ENCODE measurements at regions not wholly inside any gene's neighbourhood (a gene's known extent, or its start where the extent isn't known, plus 50 kb on each side); places are given as distances from the start of the nearest gene placed in this dataset.

DNA sequence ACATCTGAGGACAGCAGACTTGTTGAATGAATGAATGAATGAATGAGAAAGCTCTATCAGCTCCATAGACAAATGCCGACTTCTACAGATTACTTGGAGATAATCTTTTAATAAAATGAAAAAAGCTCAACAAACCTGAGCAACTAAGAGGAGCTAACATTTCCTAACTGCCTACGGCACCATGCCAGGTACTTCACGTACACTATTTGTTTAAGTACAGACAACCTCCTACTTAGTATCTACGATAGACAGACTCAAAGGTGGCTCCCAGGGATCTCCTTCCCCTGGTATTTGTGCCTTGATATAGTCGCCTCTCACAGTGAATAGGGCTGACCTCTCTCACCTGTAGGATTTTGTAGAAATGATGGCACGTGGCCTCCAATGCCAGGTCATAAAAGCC, 412.2 kb upstream of the FAT1 start:
- H3K36me3 ChIP-seq (ENCODE audit: low read depth): no peaks in the 10 kb centered on the region
- no peak overlapping the region for H3K4me3 ChIP-seq (ENCODE audit: severe bottlenecking)
- H3K4me1 ChIP-seq (ENCODE audit: insufficient read depth, poor library complexity, severe bottlenecking): no peaks in the 10 kb centered on the region
- H3K9me3 ChIP-seq (ENCODE audit: severe bottlenecking): no peaks in the 10 kb centered on the region
- DNase-seq (ENCODE audit: low spot score) (no peak), ATAC-seq (ENCODE audit: low read depth) (no peak)
- no peak overlapping the region for H3K27ac ChIP-seq (ENCODE audit: poor library complexity, severe bottlenecking)
- TF ChIP-seq, protein P1, sequence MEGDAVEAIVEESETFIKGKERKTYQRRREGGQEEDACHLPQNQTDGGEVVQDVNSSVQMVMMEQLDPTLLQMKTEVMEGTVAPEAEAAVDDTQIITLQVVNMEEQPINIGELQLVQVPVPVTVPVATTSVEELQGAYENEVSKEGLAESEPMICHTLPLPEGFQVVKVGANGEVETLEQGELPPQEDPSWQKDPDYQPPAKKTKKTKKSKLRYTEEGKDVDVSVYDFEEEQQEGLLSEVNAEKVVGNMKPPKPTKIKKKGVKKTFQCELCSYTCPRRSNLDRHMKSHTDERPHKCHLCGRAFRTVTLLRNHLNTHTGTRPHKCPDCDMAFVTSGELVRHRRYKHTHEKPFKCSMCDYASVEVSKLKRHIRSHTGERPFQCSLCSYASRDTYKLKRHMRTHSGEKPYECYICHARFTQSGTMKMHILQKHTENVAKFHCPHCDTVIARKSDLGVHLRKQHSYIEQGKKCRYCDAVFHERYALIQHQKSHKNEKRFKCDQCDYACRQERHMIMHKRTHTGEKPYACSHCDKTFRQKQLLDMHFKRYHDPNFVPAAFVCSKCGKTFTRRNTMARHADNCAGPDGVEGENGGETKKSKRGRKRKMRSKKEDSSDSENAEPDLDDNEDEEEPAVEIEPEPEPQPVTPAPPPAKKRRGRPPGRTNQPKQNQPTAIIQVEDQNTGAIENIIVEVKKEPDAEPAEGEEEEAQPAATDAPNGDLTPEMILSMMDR (IDR thresholded peaks at IDR 0.05; ENCODE audit: poor library complexity, severe bottlenecking): no peak
- H3K27me3 ChIP-seq (ENCODE audit: insufficient read depth, poor library complexity, severe bottlenecking): no peaks in the 10 kb centered on the region

DNA sequence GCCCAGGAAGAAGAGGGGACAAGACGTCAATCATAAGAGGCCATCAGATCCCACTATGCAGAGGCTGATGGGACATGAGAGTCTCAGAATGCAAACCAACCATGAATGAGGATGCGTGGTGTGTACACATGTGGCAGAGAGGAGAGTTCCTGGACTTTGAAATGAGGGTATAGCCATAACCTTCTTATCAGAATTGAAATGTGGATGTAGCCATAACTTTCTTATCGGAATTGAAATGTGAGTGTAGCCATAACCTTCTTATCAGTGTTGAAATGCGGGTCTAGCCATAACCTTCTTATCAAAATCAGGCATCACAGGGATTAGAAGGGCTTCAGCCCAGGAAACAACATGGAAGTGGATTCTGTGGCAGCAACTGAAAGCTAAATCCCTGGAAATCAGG, 415.5 kb upstream of the FAT1 start:
- TF ChIP-seq, protein P1 (IDR thresholded peaks at IDR 0.05; ENCODE audit: poor library complexity, severe bottlenecking): no peak
- Histone ChIP-seq H3K4me3 (ENCODE audit: severe bottlenecking) (no peak overlapping the region), H3K27ac (ENCODE audit: poor library complexity, severe bottlenecking) (no peak overlapping the region), H3K36me3 (ENCODE audit: low read depth) (no peaks in the 10 kb centered on the region), H3K9me3 (ENCODE audit: severe bottlenecking) (no peaks in the 10 kb centered on the region), H3K4me1 (ENCODE audit: insufficient read depth, poor library complexity, severe bottlenecking) (no peaks in the 10 kb centered on the region), H3K27me3 (ENCODE audit: insufficient read depth, poor library complexity, severe bottlenecking) (no peaks in the 10 kb centered on the region)
- DNase-seq (ENCODE audit: low spot score): no peak
- ATAC-seq (ENCODE audit: low read depth): no peak

DNA sequence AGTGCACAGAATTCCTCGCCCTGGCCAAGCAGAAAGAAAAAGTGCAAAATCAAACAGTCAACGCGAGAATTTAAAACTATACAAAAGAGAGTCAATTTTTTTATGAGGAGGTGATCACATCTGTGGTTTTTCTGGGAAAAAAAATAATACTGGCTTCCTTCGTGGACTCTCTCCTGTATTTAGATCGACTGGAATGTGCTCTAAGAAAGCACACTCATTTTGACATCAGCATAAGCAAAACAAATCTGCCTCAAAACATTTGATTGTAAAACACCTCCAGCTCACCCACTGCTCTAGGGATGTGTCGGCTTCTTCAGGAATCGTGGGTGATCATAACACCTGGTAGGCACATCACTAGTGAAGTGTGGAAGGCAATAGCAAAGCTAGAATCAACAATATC, 417.4 kb upstream of the FAT1 start:
- no peaks in the 10 kb centered on the region for H3K36me3 ChIP-seq (ENCODE audit: low read depth)
- H3K9me3 ChIP-seq (ENCODE audit: severe bottlenecking): no peaks in the 10 kb centered on the region
- no peak overlapping the region for H3K4me3 ChIP-seq (ENCODE audit: severe bottlenecking)
- TF ChIP-seq, protein P1 (IDR thresholded peaks at IDR 0.05; ENCODE audit: poor library complexity, severe bottlenecking): no peak
- no peak for ATAC-seq (ENCODE audit: low read depth)
- H3K27me3 ChIP-seq (ENCODE audit: insufficient read depth, poor library complexity, severe bottlenecking): no peaks in the 10 kb centered on the region
- no peak for DNase-seq (ENCODE audit: low spot score)
- no peaks in the 10 kb centered on the region for H3K4me1 ChIP-seq (ENCODE audit: insufficient read depth, poor library complexity, severe bottlenecking)
- H3K27ac ChIP-seq (ENCODE audit: poor library complexity, severe bottlenecking): no peak overlapping the region

DNA sequence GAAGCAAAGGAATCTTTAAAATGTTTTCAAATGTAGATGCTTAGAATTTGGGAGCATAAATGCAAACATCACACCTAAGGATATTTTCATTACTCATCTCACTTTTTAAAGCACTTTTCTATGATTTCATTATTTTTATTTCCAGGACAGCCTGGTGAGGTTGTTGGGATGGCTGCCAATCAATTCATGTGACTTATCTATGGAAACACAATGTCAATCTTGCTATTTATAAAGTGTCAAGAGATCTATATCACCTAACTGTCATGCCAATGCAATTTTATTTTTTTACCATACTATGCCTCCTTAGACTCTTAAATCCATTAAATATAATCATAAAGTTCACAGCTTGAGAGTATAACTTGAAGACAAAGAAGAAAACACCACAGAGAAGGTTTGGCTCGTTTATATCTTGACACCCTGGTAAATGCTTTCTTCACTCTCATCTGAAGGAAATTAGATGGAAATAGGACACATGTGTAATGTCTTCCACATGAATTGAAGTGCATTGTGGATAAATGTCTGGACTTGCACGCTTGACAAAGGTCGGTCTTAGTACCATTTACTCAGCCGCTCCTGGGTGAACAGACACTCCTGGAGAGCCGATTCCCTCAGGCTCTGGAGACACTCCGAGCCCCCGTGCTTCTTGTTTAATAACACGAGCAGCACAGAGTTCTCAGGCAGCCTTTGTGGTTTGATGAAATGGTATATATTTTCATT, 425.7 kb upstream of the FAT1 start:
- Histone ChIP-seq H3K36me3 (ENCODE audit: low read depth) (no peaks in the 10 kb centered on the region), H3K4me3 (ENCODE audit: severe bottlenecking) (no peak overlapping the region), H3K27ac (ENCODE audit: poor library complexity, severe bottlenecking) (no peak overlapping the region), H3K27me3 (ENCODE audit: insufficient read depth, poor library complexity, severe bottlenecking) (no peaks in the 10 kb centered on the region), H3K4me1 (ENCODE audit: insufficient read depth, poor library complexity, severe bottlenecking) (no peaks in the 10 kb centered on the region), H3K9me3 (ENCODE audit: severe bottlenecking) (no peaks in the 10 kb centered on the region)
- TF ChIP-seq, protein P1 (IDR thresholded peaks at IDR 0.05; ENCODE audit: poor library complexity, severe bottlenecking): no peak
- DNase-seq (ENCODE audit: low spot score) (no peak), ATAC-seq (ENCODE audit: low read depth) (no peak)

DNA sequence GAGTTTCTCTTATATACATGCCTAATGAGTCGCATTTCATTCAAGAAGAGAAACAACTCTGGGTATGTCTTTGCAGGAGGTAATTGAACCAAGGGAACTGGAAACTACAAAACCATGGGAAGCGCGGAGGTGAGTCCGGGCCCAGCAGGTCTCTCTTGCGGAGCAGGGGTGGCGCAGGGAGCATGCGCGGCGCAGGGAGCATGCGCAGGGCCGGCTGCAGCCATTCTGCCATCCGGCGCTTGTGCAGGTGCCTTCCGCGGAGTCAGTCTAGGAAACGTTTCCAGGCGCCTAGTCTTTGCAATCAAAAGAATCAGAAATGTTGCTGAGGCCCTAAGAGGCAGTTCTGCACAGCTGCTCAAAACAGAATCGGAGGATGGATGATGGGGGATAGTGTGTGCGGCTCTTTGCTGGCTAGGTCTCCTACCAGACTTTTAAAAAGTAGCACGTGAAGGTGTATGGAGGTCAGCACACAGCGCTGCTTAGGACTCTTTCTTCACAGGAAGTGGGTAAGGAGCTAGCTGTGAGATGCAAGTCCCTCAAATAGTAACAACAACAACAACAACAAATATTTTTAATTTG, 433.8 kb upstream of the FAT1 start:
- no peak for ATAC-seq (ENCODE audit: low read depth)
- TF ChIP-seq, protein P1 (IDR thresholded peaks at IDR 0.05; ENCODE audit: poor library complexity, severe bottlenecking): no peak
- no peaks in the 10 kb centered on the region for H3K36me3 ChIP-seq (ENCODE audit: low read depth)
- no peaks in the 10 kb centered on the region for H3K4me1 ChIP-seq (ENCODE audit: insufficient read depth, poor library complexity, severe bottlenecking)
- no peak for DNase-seq (ENCODE audit: low spot score)
- H3K9me3 ChIP-seq (ENCODE audit: severe bottlenecking): no peaks in the 10 kb centered on the region
- H3K27me3 ChIP-seq (ENCODE audit: insufficient read depth, poor library complexity, severe bottlenecking): no peaks in the 10 kb centered on the region
- no peak overlapping the region for H3K27ac ChIP-seq (ENCODE audit: poor library complexity, severe bottlenecking)
- H3K4me3 ChIP-seq (ENCODE audit: severe bottlenecking): no peak overlapping the region

All from RWPE2 (cell line).